A549 (cell line): ENCODE measurements at regions not wholly inside any gene's neighbourhood (a gene's known extent, or its start where the extent isn't known, plus 50 kb on each side); places are given as distances from the start of the nearest gene placed in this dataset.
A peak's percentile ranks its signal among the peaks of the same experiment; 100 is the strongest.

Experiments
- ATAC-seq, 2 experiments: fragments of 200-7000 bp in 1 of 2; fragments of >200 bp in 1 of 2; cut with Nextera tagmentation in 1 of 2; cut with Tn5 transposase in 1 of 2; 3 replicates each; pipeline versions ENCODE4 v1.8.0 to v1.9.1; 2018 to 2020; ENCODE audit warnings: mild to moderate bottlenecking in 1 of 2, moderate library complexity in 1 of 2
- CTCF ChIA-PET: fragments of 300-600 bp; sonication (Branson Sonifier 250); formaldehyde crosslinking; extraction: SDS; loops from one replicate; lab custom pipeline; 2021; ENCODE audit warnings: antibody characterized with exemption, inconsistent platforms; lab: Yijun Ruan, JAX
- POLR2A ChIA-PET: fragments of 350-600 bp; formaldehyde crosslinking; extraction: SDS; loops from one replicate; lab custom pipeline; 2021; ENCODE audit warnings: antibody characterized with exemption, inconsistent platforms; lab: Yijun Ruan, JAX
- DNase-seq, 2 experiments: peaks; one replicate each; pipeline versions ENCODE4 v3.0.0 to v3.0.0-alpha.2; 2011 to 2016; ENCODE audit warnings: low read depth in 1 of 2, low spot score in 1 of 2
- FAIRE-seq: peaks from 2 replicates; lab custom pipeline; 2011; peaks lifted over from hg19 to GRCh38; lab: Jason Lieb, UNC
- H3K27ac ChIP-seq, 2 experiments: fragments of >200 bp; sonication (Bioruptor Twin); formaldehyde crosslinking; 3 replicates each; pipeline ENCODE4 v1.5.1; 2016 to 2017
- H3K4me1 ChIP-seq: fragments of >200 bp; sonication (Bioruptor Twin); formaldehyde crosslinking; 3 replicates; pipeline ENCODE4 v1.6.1; 2016
- H3K4me2 ChIP-seq: fragments of >200 bp; sonication (Bioruptor Twin); formaldehyde crosslinking; 3 replicates; pipeline ENCODE4 v1.6.1; 2016
- H3K4me3 ChIP-seq: fragments of >200 bp; sonication (Bioruptor Twin); formaldehyde crosslinking; 3 replicates; pipeline ENCODE4 v1.5.1; 2016
- H3K9me3 ChIP-seq: fragments of >200 bp; sonication (Bioruptor Twin); formaldehyde crosslinking; 3 replicates; pipeline ENCODE4 v1.6.1; 2016
- BHLHE40 ChIP-seq: IDR thresholded peaks from 2 replicates; pipeline ENCODE4 v1.6.1; 2012; ENCODE audit warnings: low read depth, low read length, inconsistent platforms
- CBX8 ChIP-seq: fragments of 200-600 bp; sonication (generic); IDR thresholded peaks from 2 replicates; pipeline ENCODE4 v1.6.1; 2016
- CEBPB ChIP-seq, 2 experiments: fragments of >200 bp in 1 of 2; sonication (Bioruptor Twin) in 1 of 2; formaldehyde crosslinking in 1 of 2; IDR thresholded peaks; 2 replicates each; pipeline ENCODE4 v1.6.1; 2012 to 2016
- CHD4 ChIP-seq: fragments of 200-600 bp; sonication (generic); IDR thresholded peaks from 2 replicates; pipeline ENCODE4 v1.6.1; 2016; ENCODE audit warnings: antibody characterized with exemption, mild to moderate bottlenecking, borderline replicate concordance
- E2F6 ChIP-seq: IDR thresholded peaks from 2 replicates; pipeline ENCODE4 v1.6.1; 2012; ENCODE audit warnings: low read depth, borderline replicate concordance
- EHMT2 ChIP-seq: fragments of 200-600 bp; sonication (generic); IDR thresholded peaks from 2 replicates; pipeline ENCODE4 v1.6.1; 2016; ENCODE audit warnings: antibody characterized with exemption, low read depth, mild to moderate bottlenecking, moderate library complexity
- EP300 ChIP-seq, 2 experiments: fragments of >200 bp; sonication (Bioruptor Twin); formaldehyde crosslinking; IDR thresholded peaks; 2 replicates in 1 of 2; 3 replicates in 1 of 2; pipeline ENCODE4 v1.6.1; 2016 to 2017
- FOSB ChIP-seq: fragments of 250-450 bp; sonication (Bioruptor Pico); IDR thresholded peaks from 2 replicates; pipeline ENCODE4 v1.5.0; 2020; ENCODE audit warnings: mild to moderate bottlenecking, moderate library complexity
- FOXS1 ChIP-seq: fragments of 250-450 bp; sonication (Bioruptor Pico); IDR thresholded peaks from 2 replicates; pipeline ENCODE4 v1.5.0; 2020; ENCODE audit warnings: mild to moderate bottlenecking, moderate library complexity
- GATA3 ChIP-seq: IDR thresholded peaks from 2 replicates; pipeline ENCODE4 v1.6.1; 2012; ENCODE audit warnings: borderline replicate concordance
- JUNB ChIP-seq: fragments of >200 bp; sonication (Bioruptor Twin); formaldehyde crosslinking; IDR thresholded peaks from 2 replicates; pipeline ENCODE4 v1.6.1; 2016
- KDM1A ChIP-seq: fragments of 200-600 bp; sonication (generic); IDR thresholded peaks from 2 replicates; pipeline ENCODE4 v1.6.1; 2016; ENCODE audit warnings: low read depth, mild to moderate bottlenecking
- MAFK ChIP-seq: fragments of 450-650 bp; IDR thresholded peaks from 2 replicates; pipeline ENCODE4 v1.6.1; 2014; ENCODE audit not compliant: partially characterized antibody
- NR3C1 ChIP-seq: fragments of >200 bp; sonication (Bioruptor Twin); formaldehyde crosslinking; IDR thresholded peaks from 3 replicates; pipeline ENCODE4 v1.6.1; 2017
- PBX3 ChIP-seq: IDR thresholded peaks from 2 replicates; pipeline ENCODE4 v1.6.1; 2012
- PHF8 ChIP-seq: fragments of 200-600 bp; sonication (generic); IDR thresholded peaks from 2 replicates; pipeline ENCODE4 v1.6.1; 2016; ENCODE audit warnings: low read depth, mild to moderate bottlenecking, antibody characterized with exemption, moderate library complexity, borderline replicate concordance
- POLR2A ChIP-seq: IDR thresholded peaks from 2 replicates; pipeline ENCODE4 v1.6.1; 2012; ENCODE audit warnings: mild to moderate bottlenecking, low read length
- RAD21 ChIP-seq, 2 experiments: fragments of >200 bp in 1 of 2; sonication (Bioruptor Twin) in 1 of 2; formaldehyde crosslinking in 1 of 2; IDR thresholded peaks in 1 of 2; conservative IDR thresholded peaks in 1 of 2; 2 replicates in 1 of 2; 3 replicates in 1 of 2; pipeline ENCODE4 v1.6.1; 2012 to 2018; ENCODE audit warnings: inconsistent platforms in 1 of 2
- RARB ChIP-seq: fragments of 250-450 bp; sonication (Bioruptor Pico); IDR thresholded peaks from 2 replicates; pipeline ENCODE4 v1.8.0; 2021; ENCODE audit warnings: mild to moderate bottlenecking, moderate library complexity
- REST ChIP-seq: fragments of 200-600 bp; sonication (generic); IDR thresholded peaks from 2 replicates; pipeline ENCODE4 v1.6.1; 2016; ENCODE audit warnings: antibody characterized with exemption, mild to moderate bottlenecking, moderate library complexity
- ZNF302 ChIP-seq: fragments of 250-450 bp; sonication (Bioruptor Pico); IDR thresholded peaks from 2 replicates; pipeline ENCODE4 v1.9.0; 2021; ENCODE audit warnings: inconsistent platforms, mild to moderate bottlenecking, moderate library complexity
- ZSCAN20 ChIP-seq: fragments of 250-450 bp; sonication (Bioruptor Pico); IDR thresholded peaks from 2 replicates; pipeline ENCODE4 v1.8.0; 2022; ENCODE audit warnings: mild to moderate bottlenecking, moderate library complexity
- WGBS: methylation state at CpG from one replicate; pipeline ENCODE4 v1.1.6; 2017; ENCODE audit errors: missing lambda C conversion rate; 5-methylcytosine and 5-hydroxymethylcytosine counted together

GRCh38 chr2:120434492-120435308, 88.8 kb downstream of the INHBB start:
- H3K4me2 ChIP-seq: no peak overlapping the region
- 80% methylated on average over 20 of the region's 22 CpGs for WGBS
- H3K4me3 ChIP-seq: no peak overlapping the region
- DNase-seq (no peak), ATAC-seq (no peak), FAIRE-seq (no peak)
- no peak for TF ChIP-seq EP300 (IDR thresholded peaks at IDR 0.05)
- no peak for TF ChIP-seq E2F6
- TF ChIP-seq ZNF302: no peak
- TF ChIP-seq POLR2A: no peak
- no peak for TF ChIP-seq PHF8
- TF ChIP-seq RARB (CRISPR knock-in tag): no peak
- no peak for TF ChIP-seq FOSB
- no peak for TF ChIP-seq JUNB
- no peak for TF ChIP-seq RAD21 (conservative IDR thresholded peaks at IDR 0.05 in 1 of 2, IDR thresholded peaks at IDR 0.05 in 1 of 2)
- no peak for TF ChIP-seq EHMT2
- H3K4me1 ChIP-seq: peaks cover 15% of the 10 kb centered on the region
- ChIA-PET CTCF (interaction anchor here (1.6 kb wide), 1 partner anchor 91 kb away, joined by 6 read pairs; no protein-coding TSS in a partner anchor), POLR2A (no interaction called here)
- no peaks in the 10 kb centered on the region for H3K9me3 ChIP-seq
- no peak overlapping the region for H3K27ac ChIP-seq

GRCh38 chr2:120435671-120436459, 89.9 kb downstream of the INHBB start:
- no peak overlapping the region for H3K4me3 ChIP-seq
- ATAC-seq (no peak), DNase-seq (no peak), FAIRE-seq (no peak)
- POLR2A ChIA-PET: no interaction called here
- H3K4me1 ChIP-seq: peaks cover 15% of the 10 kb centered on the region
- TF ChIP-seq EHMT2 (no peak), FOXS1 (CRISPR knock-in tag) (no peak), REST (no peak), PBX3 (no peak), GATA3 (no peak), BHLHE40 (no peak), CEBPB (IDR thresholded peaks at IDR 0.05) (no peak), MAFK (no peak), CBX8 (no peak), FOSB (no peak), ZSCAN20 (CRISPR knock-in tag) (no peak), PHF8 (no peak), NR3C1 (no peak), CHD4 (no peak), KDM1A (no peak), JUNB (no peak)
- CTCF ChIA-PET: interaction anchor here (1.0 to 2.1 kb wide), 4 partner anchors 10 to 93 kb away, joined by 4 to 6 read pairs (median 4); no protein-coding TSS in a partner anchor
- WGBS: 81% methylated on average over 10 of the region's 11 CpGs
- 0 out of 3 replicates have a peak overlapping the region, but pooled peaks have one; percentile 19 for H3K4me2 ChIP-seq
- no peaks in the 10 kb centered on the region for H3K9me3 ChIP-seq
- peak overlapping the region; percentile 56 to 64; a peak in 4 of 6 replicates for H3K27ac ChIP-seq
